Astrocyte of the spinal cord (primary cell): ENCODE measurements at regions not wholly inside any gene's neighbourhood (a gene's known extent, or its start where the extent isn't known, plus 50 kb on each side); places are given as distances from the start of the nearest gene placed in this dataset.

ENCODE experiments used
- DNase-seq: peaks from one replicate; pipeline ENCODE4 v3.0.0; 2011; ENCODE audit warnings: low read depth, low spot score
- H3K4me3 ChIP-seq: 2 replicates; pipeline ENCODE4 v1.5.1; 2011; ENCODE audit warnings: low read depth, mild to moderate bottlenecking, low read length, moderate library complexity
- CTCF ChIP-seq: IDR thresholded peaks from 2 replicates; pipeline ENCODE4 v1.5.1; 2012; ENCODE audit warnings: low read depth, mild to moderate bottlenecking, low read length, inconsistent platforms
- in situ Hi-C: cut with HindIII; loops from 2 replicates; pipeline ENCODE4 v1.10.0; 2017; ENCODE audit warnings: low sequenced_read_pairs

GRCh38 chr3:94232921-94233320 lies 170.1 kb downstream of the NSUN3 start:
- in situ Hi-C loops: no loop called here
- DNase-seq: no peak
- H3K4me3 ChIP-seq: no peak overlapping the region

DNA sequence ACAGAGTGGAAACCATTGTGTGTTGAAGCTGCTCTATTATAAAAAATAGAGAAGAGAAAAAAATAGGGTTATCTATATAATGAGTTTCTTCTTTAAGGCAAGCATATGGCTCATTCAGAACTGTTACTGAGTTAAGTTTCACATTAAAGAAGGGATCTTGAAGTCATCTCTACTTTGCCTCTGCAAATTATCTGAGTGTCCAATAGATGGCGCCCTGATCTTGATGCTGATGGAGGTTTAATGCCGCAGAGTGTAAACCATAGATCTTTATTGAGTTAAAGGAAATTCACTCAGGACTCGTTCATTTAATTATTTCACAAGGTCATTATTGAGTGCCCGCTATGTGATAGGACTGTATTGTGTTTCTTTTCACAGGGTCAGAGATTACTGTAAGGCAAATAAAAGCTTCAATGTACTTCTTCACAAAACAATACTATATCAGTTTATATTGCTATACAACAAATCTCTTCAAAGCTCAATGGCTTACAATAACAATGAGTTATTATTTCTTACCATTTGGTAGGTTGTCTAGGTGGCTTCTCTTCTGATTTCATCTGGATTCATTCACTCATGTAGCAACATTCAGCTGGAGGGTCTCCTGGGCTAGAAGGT lies 171.4 kb downstream of the NSUN3 start:
- peak; percentile 63 for DNase-seq
- peak; percentile 82 for TF ChIP-seq CTCF
- H3K4me3 ChIP-seq: no peak overlapping the region
- in situ Hi-C loops: no loop called here

More at GRCh38 chr3:94232921-94233320, 170.1 kb downstream of the NSUN3 start:
- TF ChIP-seq CTCF: no peak

DNA sequence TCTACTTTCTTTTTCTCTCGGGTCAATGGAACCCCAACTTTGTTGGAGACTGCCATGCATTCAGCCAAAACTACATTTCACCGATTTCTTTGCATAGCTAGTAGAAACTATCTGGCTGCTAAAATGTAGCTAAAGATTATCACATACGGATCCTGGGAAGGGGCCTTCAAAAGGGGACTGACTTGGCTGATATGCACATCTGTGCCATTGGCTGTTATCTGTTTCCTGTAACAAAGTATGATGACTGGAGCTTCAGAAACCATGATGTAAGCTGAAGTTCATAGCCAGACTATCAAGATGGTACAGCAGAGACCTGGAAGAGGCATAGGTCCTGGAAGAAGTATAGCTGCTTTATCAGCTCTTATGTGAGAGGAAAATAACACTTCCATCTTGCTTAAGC lies 179.1 kb downstream of the NSUN3 start:
- TF ChIP-seq CTCF: no peak
- no peak for DNase-seq
- H3K4me3 ChIP-seq: no peak overlapping the region
- in situ Hi-C loops: no loop called here

GRCh38 chr3:94246171-94246570 lies 183.3 kb downstream of the NSUN3 start:
- TF ChIP-seq CTCF: no peak
- peak; percentile 12 for DNase-seq
- no peak overlapping the region for H3K4me3 ChIP-seq
- in situ Hi-C loops: no loop called here

- TF ChIP-seq CTCF: no peak
- no peak for DNase-seq
- in situ Hi-C loops: no loop called here
- no peak overlapping the region for H3K4me3 ChIP-seq
Observed at GRCh38 chr3:94248042-94248441, 185.2 kb downstream of the NSUN3 start.

DNA sequence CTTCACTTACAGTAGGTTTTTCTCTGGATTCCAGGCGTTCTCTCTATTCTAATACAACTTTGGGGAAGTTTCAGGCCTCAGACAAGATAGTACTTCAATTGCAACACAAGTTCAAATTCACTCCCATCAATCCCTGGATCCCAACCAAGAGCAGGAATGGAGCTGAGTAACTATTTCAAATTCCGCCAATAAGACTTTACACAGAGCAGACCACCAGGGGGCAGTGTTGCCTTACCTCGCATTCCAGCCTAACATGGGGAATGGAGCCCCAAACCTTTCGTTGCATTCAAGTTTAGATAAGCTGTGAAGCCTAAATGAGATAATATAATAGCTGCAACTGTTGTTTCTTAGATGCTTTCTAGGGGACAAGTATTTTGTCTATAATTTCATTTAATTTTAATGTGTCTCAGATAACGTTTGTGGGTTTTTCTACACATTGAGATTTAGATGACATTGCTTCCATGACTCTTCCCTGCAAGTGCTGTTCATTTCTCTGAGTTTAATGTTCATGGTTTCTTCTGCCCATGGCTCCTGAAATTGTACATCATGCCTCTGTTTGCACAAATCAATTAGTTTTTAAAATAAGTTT lies 186.7 kb downstream of the NSUN3 start:
- peak; percentile 61 for DNase-seq
- no peak overlapping the region for H3K4me3 ChIP-seq
- TF ChIP-seq CTCF: peak; percentile 84
- in situ Hi-C loops: no loop called here
